HG03139 (cell line): ENCODE measurements at regions not wholly inside any gene's neighbourhood (a gene's known extent, or its start where the extent isn't known, plus 50 kb on each side); places are given as distances from the start of the nearest gene placed in this dataset.
A peak's percentile ranks its signal among the peaks of the same experiment; 100 is the strongest.

Source experiments
- ATAC-seq: cut with Tn5 transposase; IDR thresholded peaks from one replicate; pipeline ENCODE4 v1.9.1; 2021; ENCODE audit not compliant: unreplicated experiment

GRCh38 chr10:118835682-118836326 is 81.0 kb upstream of the CACUL1 start:
- ATAC-seq: no peak

GRCh38 chr10:118838364-118838763 is 83.6 kb upstream of the CACUL1 start:
- no peak for ATAC-seq

- ATAC-seq: no peak
Measured at GRCh38 chr10:118839348-118839747, 84.6 kb upstream of the CACUL1 start.

GRCh38 chr10:118840071-118840775 is 85.5 kb upstream of the CACUL1 start:
- ATAC-seq: no peak

GRCh38 chr10:118840776-118841468 is 86.2 kb upstream of the CACUL1 start:
- no peak for ATAC-seq

- ATAC-seq: no peak
Measured at GRCh38 chr10:118841881-118842605, 87.3 kb upstream of the CACUL1 start.

- ATAC-seq: no peak
Measured at GRCh38 chr10:118842843-118843624, 88.3 kb upstream of the CACUL1 start.

GRCh38 chr10:118843647-118844265 is 89.0 kb upstream of the CACUL1 start:
- ATAC-seq: no peak

GRCh38 chr10:118844731-118845521 is 90.2 kb upstream of the CACUL1 start:
- ATAC-seq: no peak

GRCh38 chr10:118845776-118846175 is 91.0 kb upstream of the CACUL1 start:
- ATAC-seq: no peak

GRCh38 chr10:118850418-118851061 is 95.8 kb upstream of the CACUL1 start:
- no peak for ATAC-seq

GRCh38 chr10:118851062-118852035 is 96.6 kb upstream of the CACUL1 start:
- peak; percentile 64 for ATAC-seq

- ATAC-seq: no peak
Measured at GRCh38 chr10:118853916-118854315, 99.1 kb upstream of the CACUL1 start.

- no peak for ATAC-seq
Measured at GRCh38 chr10:118856106-118856505, 101.3 kb upstream of the CACUL1 start.

- no peak for ATAC-seq
Measured at GRCh38 chr10:118865998-118866693, 111.4 kb upstream of the CACUL1 start.

GRCh38 chr10:118867768-118868167 is 113.0 kb upstream of the CACUL1 start:
- ATAC-seq: no peak

GRCh38 chr10:118868589-118868988 is 113.8 kb upstream of the CACUL1 start:
- no peak for ATAC-seq
